AML-193 (cell line): ENCODE measurements at regions not wholly inside any gene's neighbourhood (a gene's known extent, or its start where the extent isn't known, plus 50 kb on each side); places are given as distances from the start of the nearest gene placed in this dataset.
A peak's percentile ranks its signal among the peaks of the same experiment; 100 is the strongest.
"Not testable (repeated sequence)": the region's sequence is repeated elsewhere in the genome, so short reads cannot be mapped to it uniquely, and the experiment has no call there.

Source experiments
- DNase-seq, 2 experiments: peaks; one replicate each; lab custom pipeline; 2025; lab: John Stamatoyannopoulos, UW

- no peak for DNase-seq
These were observed 185.2 kb downstream of the SHOX2 start for GRCh38 chr3:157920822-157921700.

GRCh38 chr3:157919319-157919887, 186.8 kb downstream of the SHOX2 start:
- no peak for DNase-seq

GRCh38 chr3:157918402-157918801, 187.8 kb downstream of the SHOX2 start:
- DNase-seq, result peak; percentile 84 to 87

- no peak for DNase-seq
These were observed 189.5 kb downstream of the SHOX2 start for GRCh38 chr3:157916672-157917071.

GRCh38 chr3:157914882-157915281, 191.3 kb downstream of the SHOX2 start:
- no peak for DNase-seq

- DNase-seq, result peak in 1 of 2 experiments; percentile 43
These were observed 192.5 kb downstream of the SHOX2 start for GRCh38 chr3:157913741-157914150.

- no peak for DNase-seq
These were observed 193.4 kb downstream of the SHOX2 start for GRCh38 chr3:157912514-157913451.

- no peak for DNase-seq
These were observed 199.6 kb downstream of the SHOX2 start for GRCh38 chr3:157906627-157907026.

- no peak for DNase-seq
These were observed 200.3 kb downstream of the SHOX2 start for GRCh38 chr3:157905885-157906284.

- DNase-seq, result not testable (repeated sequence)
These were observed 203.5 kb downstream of the SHOX2 start for GRCh38 chr3:157902680-157903079.

GRCh38 chr3:157888040-157888439, 218.2 kb downstream of the SHOX2 start:
- no peak for DNase-seq

GRCh38 chr3:157876556-157876955, 229.7 kb downstream of the SHOX2 start:
- no peak for DNase-seq

GRCh38 chr3:157872902-157873301, 233.3 kb downstream of the SHOX2 start:
- no peak for DNase-seq

GRCh38 chr3:157871838-157872460, 234.3 kb downstream of the SHOX2 start:
- DNase-seq, result peak in 1 of 2 experiments; percentile 38

GRCh38 chr3:157871248-157871647, 235.0 kb downstream of the SHOX2 start:
- DNase-seq, result no peak

- no peak for DNase-seq
These were observed 237.3 kb downstream of the SHOX2 start for GRCh38 chr3:157868946-157869345.

- DNase-seq, result no peak
These were observed 238.0 kb downstream of the SHOX2 start for GRCh38 chr3:157868196-157868595.

- peak; percentile 44 to 54 for DNase-seq
These were observed 240.7 kb downstream of the SHOX2 start for GRCh38 chr3:157865352-157866000.

GRCh38 chr3:157861076-157861765, 245.0 kb downstream of the SHOX2 start:
- DNase-seq, result no peak

- DNase-seq, result no peak
These were observed 246.7 kb downstream of the SHOX2 start for GRCh38 chr3:157859541-157859940.

GRCh38 chr3:157858821-157859220, 247.4 kb downstream of the SHOX2 start:
- DNase-seq, result no peak
